Astrocyte (in vitro differentiated cells and primary cell): ENCODE measurements at regions not wholly inside any gene's neighbourhood (a gene's known extent, or its start where the extent isn't known, plus 50 kb on each side); places are given as distances from the start of the nearest gene placed in this dataset.

Source experiments
- DNase-seq: peaks from one replicate; pipeline ENCODE4 v3.0.0-alpha.2; 2010; ENCODE audit warnings: low read depth
- FAIRE-seq: peaks from 2 replicates; lab custom pipeline; 2011; peaks lifted over from hg19 to GRCh38; lab: Jason Lieb, UNC
- H2AFZ ChIP-seq: 2 replicates; pipeline ENCODE4 v1.6.0; 2012; ENCODE audit warnings: low read depth, low read length, inconsistent platforms
- H3K27ac ChIP-seq: 2 replicates; pipeline ENCODE4 v1.5.1; 2011; ENCODE audit warnings: low read depth, low read length, inconsistent platforms
- H3K27me3 ChIP-seq: 2 replicates; pipeline ENCODE4 v1.6.0; 2011; ENCODE audit warnings: low read length, inconsistent platforms; ENCODE audit not compliant: insufficient read depth
- H3K36me3 ChIP-seq: 2 replicates; pipeline ENCODE4 v1.5.1; 2011; ENCODE audit warnings: low read length, inconsistent platforms; ENCODE audit not compliant: insufficient read depth
- H3K4me1 ChIP-seq: 2 replicates; pipeline ENCODE4 v1.5.1; 2011; ENCODE audit warnings: low read length, inconsistent platforms; ENCODE audit not compliant: insufficient read depth
- H3K4me2 ChIP-seq: 2 replicates; pipeline ENCODE4 v1.6.0; 2012; ENCODE audit warnings: low read length, inconsistent platforms
- H3K4me3 ChIP-seq: 2 replicates; pipeline ENCODE4 v1.5.1; 2011; ENCODE audit warnings: low read depth, mild to moderate bottlenecking, low read length, inconsistent platforms; ENCODE audit not compliant: insufficient read depth
- H3K79me2 ChIP-seq: 2 replicates; pipeline ENCODE4 v1.6.0; 2012; ENCODE audit warnings: mild to moderate bottlenecking, low read length, inconsistent platforms; ENCODE audit not compliant: insufficient read depth
- H3K9ac ChIP-seq: 2 replicates; pipeline ENCODE4 v1.6.0; 2012; ENCODE audit warnings: mild to moderate bottlenecking, low read length, inconsistent platforms
- H3K9me3 ChIP-seq: 2 replicates; pipeline ENCODE4 v1.5.1; 2012; ENCODE audit warnings: low read depth, mild to moderate bottlenecking, low read length, inconsistent platforms; ENCODE audit not compliant: insufficient read depth
- H4K20me1 ChIP-seq: 2 replicates; pipeline ENCODE4 v1.6.0; 2012; ENCODE audit warnings: low read length, inconsistent platforms; ENCODE audit not compliant: insufficient read depth
- H3K27ac Mint-ChIP-seq: one replicate; pipeline ENCODE4 v1.8.0; 2021; ENCODE audit warnings: mild to moderate bottlenecking, mixed read lengths; ENCODE audit not compliant: unreplicated experiment
- H3K27me3 Mint-ChIP-seq: one replicate; pipeline ENCODE4 v1.8.0; 2021; ENCODE audit warnings: low read depth, mixed read lengths; ENCODE audit not compliant: unreplicated experiment
- H3K36me3 Mint-ChIP-seq: one replicate; pipeline ENCODE4 v1.8.0; 2021; ENCODE audit warnings: low read depth, mixed read lengths; ENCODE audit not compliant: unreplicated experiment
- H3K4me1 Mint-ChIP-seq: one replicate; pipeline ENCODE4 v1.8.0; 2021; ENCODE audit warnings: low read depth, mixed read lengths; ENCODE audit not compliant: unreplicated experiment
- H3K4me3 Mint-ChIP-seq: one replicate; pipeline ENCODE4 v1.8.0; 2021; ENCODE audit warnings: mild to moderate bottlenecking, moderate library complexity, mixed read lengths; ENCODE audit not compliant: unreplicated experiment
- H3K9me3 Mint-ChIP-seq: one replicate; pipeline ENCODE4 v1.8.0; 2021; ENCODE audit warnings: mild to moderate bottlenecking, mixed read lengths; ENCODE audit not compliant: unreplicated experiment
- EZH2 ChIP-seq: IDR thresholded peaks from 2 replicates; pipeline ENCODE4 v1.6.1; 2012; ENCODE audit warnings: mild to moderate bottlenecking, low read length, inconsistent platforms; ENCODE audit not compliant: insufficient read depth
- TF ChIP-seq, protein P1 (sequence below): IDR thresholded peaks from 2 replicates; pipeline ENCODE4 v1.5.1; 2011; ENCODE audit warnings: low read depth, mild to moderate bottlenecking, inconsistent platforms, low read length, moderate library complexity; ENCODE audit not compliant: insufficient read depth

DNA sequence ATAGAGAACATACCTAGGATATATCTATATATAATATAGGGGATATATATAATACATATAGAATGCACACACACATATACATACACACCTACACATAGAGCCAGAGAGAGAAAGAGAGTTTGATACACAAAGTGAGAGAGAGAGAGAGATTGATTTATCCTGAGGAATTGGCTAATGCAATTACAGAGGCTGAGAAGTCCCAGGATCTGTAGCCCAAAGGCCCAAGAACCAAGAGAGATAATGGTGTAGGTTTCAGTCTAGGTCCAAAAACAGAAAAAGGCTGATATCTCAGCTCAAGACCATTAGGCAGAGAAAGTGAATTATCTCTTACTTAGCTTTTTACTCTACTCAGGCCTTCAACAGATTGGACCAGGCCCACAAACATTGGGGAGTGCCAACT, 715.0 kb upstream of the LCORL start:
- TF ChIP-seq, protein P1, sequence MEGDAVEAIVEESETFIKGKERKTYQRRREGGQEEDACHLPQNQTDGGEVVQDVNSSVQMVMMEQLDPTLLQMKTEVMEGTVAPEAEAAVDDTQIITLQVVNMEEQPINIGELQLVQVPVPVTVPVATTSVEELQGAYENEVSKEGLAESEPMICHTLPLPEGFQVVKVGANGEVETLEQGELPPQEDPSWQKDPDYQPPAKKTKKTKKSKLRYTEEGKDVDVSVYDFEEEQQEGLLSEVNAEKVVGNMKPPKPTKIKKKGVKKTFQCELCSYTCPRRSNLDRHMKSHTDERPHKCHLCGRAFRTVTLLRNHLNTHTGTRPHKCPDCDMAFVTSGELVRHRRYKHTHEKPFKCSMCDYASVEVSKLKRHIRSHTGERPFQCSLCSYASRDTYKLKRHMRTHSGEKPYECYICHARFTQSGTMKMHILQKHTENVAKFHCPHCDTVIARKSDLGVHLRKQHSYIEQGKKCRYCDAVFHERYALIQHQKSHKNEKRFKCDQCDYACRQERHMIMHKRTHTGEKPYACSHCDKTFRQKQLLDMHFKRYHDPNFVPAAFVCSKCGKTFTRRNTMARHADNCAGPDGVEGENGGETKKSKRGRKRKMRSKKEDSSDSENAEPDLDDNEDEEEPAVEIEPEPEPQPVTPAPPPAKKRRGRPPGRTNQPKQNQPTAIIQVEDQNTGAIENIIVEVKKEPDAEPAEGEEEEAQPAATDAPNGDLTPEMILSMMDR = no peak
- TF ChIP-seq EZH2 = no peak
- Histone ChIP-seq H4K20me1 (no peaks in the 10 kb centered on the region), H3K4me3 (no peak overlapping the region), H3K9ac (no peak overlapping the region), H2AFZ (no peak overlapping the region), H3K36me3 (no peaks in the 10 kb centered on the region), H3K79me2 (no peaks in the 10 kb centered on the region), H3K9me3 (no peaks in the 10 kb centered on the region), H3K27ac (no peak overlapping the region), H3K4me2 (no peak overlapping the region), H3K27me3 (no peaks in the 10 kb centered on the region), H3K4me1 (no peaks in the 10 kb centered on the region)
- DNase-seq (no peak), FAIRE-seq (no peak)
- Mint-ChIP-seq H3K4me1 (no peaks in the 10 kb centered on the region), H3K27me3 (no peaks in the 10 kb centered on the region), H3K27ac (no peak overlapping the region), H3K9me3 (no peaks in the 10 kb centered on the region), H3K4me3 (no peak overlapping the region), H3K36me3 (no peaks in the 10 kb centered on the region)

DNA sequence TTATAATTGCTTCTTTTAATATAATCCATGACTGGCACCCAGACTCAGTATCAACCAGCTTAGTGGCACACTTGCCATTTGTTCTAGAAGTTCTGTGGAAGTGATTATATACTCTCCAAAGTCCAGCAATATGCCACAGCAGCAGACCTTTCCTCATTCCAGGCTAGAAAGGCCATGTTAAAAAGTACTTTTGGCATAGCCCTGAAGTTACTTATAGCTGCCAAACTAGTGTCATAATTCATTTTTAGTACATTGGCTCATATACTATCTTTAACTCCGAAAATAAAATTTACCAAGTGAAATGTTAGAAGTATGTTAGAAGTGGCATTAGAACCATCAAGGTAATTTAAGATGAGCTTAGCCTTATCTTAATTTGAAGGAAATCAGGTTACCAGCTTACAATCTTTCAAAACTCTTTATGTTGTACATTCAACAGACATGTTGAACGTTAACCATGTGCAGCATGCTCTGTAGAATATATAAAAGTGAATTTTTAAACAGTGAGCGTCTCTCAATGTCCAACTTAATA, 714.2 kb upstream of the LCORL start:
- no peaks in the 10 kb centered on the region for H3K79me2 ChIP-seq
- no peaks in the 10 kb centered on the region for H3K36me3 Mint-ChIP-seq
- H3K4me1 ChIP-seq = no peaks in the 10 kb centered on the region
- TF ChIP-seq, protein P1 = no peak
- no peak for TF ChIP-seq EZH2
- H3K36me3 ChIP-seq = no peaks in the 10 kb centered on the region
- H4K20me1 ChIP-seq = no peaks in the 10 kb centered on the region
- no peak overlapping the region for H3K4me3 ChIP-seq
- H3K27me3 Mint-ChIP-seq = no peaks in the 10 kb centered on the region
- H3K9me3 Mint-ChIP-seq = no peaks in the 10 kb centered on the region
- no peak overlapping the region for H3K27ac ChIP-seq
- no peak overlapping the region for H2AFZ ChIP-seq
- no peaks in the 10 kb centered on the region for H3K9me3 ChIP-seq
- H3K9ac ChIP-seq = no peak overlapping the region
- no peak for FAIRE-seq
- no peak overlapping the region for H3K27ac Mint-ChIP-seq
- H3K27me3 ChIP-seq = no peaks in the 10 kb centered on the region
- no peak for DNase-seq
- H3K4me2 ChIP-seq = no peak overlapping the region
- no peaks in the 10 kb centered on the region for H3K4me1 Mint-ChIP-seq
- H3K4me3 Mint-ChIP-seq = no peak overlapping the region

DNA sequence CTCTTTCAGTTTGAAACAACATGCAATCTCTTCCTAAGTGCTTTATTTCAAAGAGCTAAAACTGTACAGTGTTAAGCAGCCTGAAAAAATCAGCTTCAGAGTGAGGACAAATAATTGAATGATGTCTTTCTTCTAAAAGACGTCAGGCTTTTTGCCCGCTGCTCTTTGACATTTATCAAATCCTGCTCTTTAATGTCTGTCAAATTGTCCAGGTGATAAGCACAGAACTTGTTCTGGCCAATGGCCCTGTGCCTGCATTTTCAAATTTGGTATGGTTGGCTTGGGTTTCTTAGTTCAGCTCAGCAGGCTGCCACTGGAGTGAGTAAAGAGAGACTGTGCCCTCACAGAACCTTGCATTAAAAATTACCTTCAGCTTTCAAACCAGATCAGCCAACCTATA, 712.9 kb upstream of the LCORL start:
- Histone ChIP-seq H3K27me3 (no peaks in the 10 kb centered on the region), H3K4me1 (no peaks in the 10 kb centered on the region), H3K36me3 (no peaks in the 10 kb centered on the region), H3K9me3 (no peaks in the 10 kb centered on the region), H3K27ac (no peak overlapping the region), H3K9ac (no peak overlapping the region), H3K4me2 (no peak overlapping the region), H2AFZ (no peak overlapping the region), H4K20me1 (no peaks in the 10 kb centered on the region), H3K4me3 (no peak overlapping the region), H3K79me2 (no peaks in the 10 kb centered on the region)
- no peak for TF ChIP-seq EZH2
- TF ChIP-seq, protein P1 = no peak
- no peak overlapping the region for H3K4me3 Mint-ChIP-seq
- FAIRE-seq (no peak), DNase-seq (no peak)
- no peaks in the 10 kb centered on the region for H3K4me1 Mint-ChIP-seq
- H3K27me3 Mint-ChIP-seq = no peaks in the 10 kb centered on the region
- H3K36me3 Mint-ChIP-seq = no peaks in the 10 kb centered on the region
- H3K27ac Mint-ChIP-seq = no peak overlapping the region
- peaks cover 2% of the 10 kb centered on the region for H3K9me3 Mint-ChIP-seq
